Thymus (tissue), 11 donors: ENCODE measurements at regions not wholly inside any gene's neighbourhood (a gene's known extent, or its start where the extent isn't known, plus 50 kb on each side); places are given as distances from the start of the nearest gene placed in this dataset.

ENCODE experiments used
- DNase-seq, 9 donors: peaks; one replicate each; pipeline ENCODE4 v3.0.0-alpha.2; 2013; ENCODE audit warnings: low spot score in 9 of 9, low read depth in 6 of 9, missing footprints in 1 of 9
- H3K27ac ChIP-seq, 2 donors: one replicate each; pipeline ENCODE4 v1.5.1; 2013; ENCODE audit warnings: control low read depth in 1 of 2, low read depth in 1 of 2, low read length in 1 of 2, mild to moderate bottlenecking in 1 of 2, moderate library complexity in 1 of 2
- H3K27me3 ChIP-seq, 2 donors: one replicate each; pipeline ENCODE4 v1.5.1; 2013; ENCODE audit warnings: low read length in 1 of 2; ENCODE audit not compliant: control insufficient read depth in 2 of 2, insufficient read depth in 1 of 2
- H3K36me3 ChIP-seq, 2 donors: one replicate each; pipeline ENCODE4 v1.5.1; 2013; ENCODE audit warnings: low read length in 1 of 2, mild to moderate bottlenecking in 1 of 2, moderate library complexity in 1 of 2; ENCODE audit not compliant: control insufficient read depth in 2 of 2, insufficient read depth in 2 of 2
- H3K4me1 ChIP-seq, 2 donors: one replicate each; pipeline ENCODE4 v1.5.1; 2013; ENCODE audit warnings: low read length in 2 of 2; ENCODE audit not compliant: control insufficient read depth in 2 of 2, insufficient read depth in 2 of 2
- H3K4me3 ChIP-seq, 2 donors: one replicate each; pipeline ENCODE4 v1.5.1; 2013; ENCODE audit warnings: low read length in 2 of 2, control low read depth in 1 of 2, mild to moderate bottlenecking in 1 of 2
- H3K9me3 ChIP-seq, 2 donors: one replicate each; pipeline ENCODE4 v1.5.1; 2013; ENCODE audit warnings: low read length in 1 of 2, mild to moderate bottlenecking in 1 of 2; ENCODE audit not compliant: control insufficient read depth in 2 of 2, insufficient read depth in 1 of 2
- WGBS: extraction: QIAGEN DNeasy Blood & Tissue Kit; methylation state at CpG from one replicate; pipeline ENCODE4 v1.1.7; 2013; 5-methylcytosine and 5-hydroxymethylcytosine counted together
- donor health status: healthy.

GRCh38 chr3:148095962-148096361 lies 601.7 kb upstream of the AGTR1 start:
- Histone ChIP-seq H3K9me3 (no peaks in the 10 kb centered on the region), H3K27me3 (no peaks in the 10 kb centered on the region), H3K27ac (no peak overlapping the region), H3K4me3 (no peak overlapping the region), H3K36me3 (no peaks in the 10 kb centered on the region), H3K4me1 (no peaks in the 10 kb centered on the region)
- WGBS, result 92% methylated on average over 5 of the region's 5 CpGs
- DNase-seq, result no peak

GRCh38 chr3:148100476-148100875 lies 597.2 kb upstream of the AGTR1 start:
- Histone ChIP-seq H3K9me3 (no peaks in the 10 kb centered on the region), H3K27ac (no peak overlapping the region), H3K27me3 (no peaks in the 10 kb centered on the region), H3K4me3 (no peak overlapping the region), H3K4me1 (no peaks in the 10 kb centered on the region), H3K36me3 (no peaks in the 10 kb centered on the region)
- DNase-seq, result no peak

- H3K9me3 ChIP-seq, result no peaks in the 10 kb centered on the region
- 86% methylated on average over 1 of the region's 1 CpG for WGBS
- DNase-seq, result no peak
- H3K4me3 ChIP-seq, result no peak overlapping the region
- H3K27ac ChIP-seq, result no peak overlapping the region
- no peaks in the 10 kb centered on the region for H3K27me3 ChIP-seq
- H3K36me3 ChIP-seq, result no peaks in the 10 kb centered on the region
- H3K4me1 ChIP-seq, result no peaks in the 10 kb centered on the region
These were observed 596.6 kb upstream of the AGTR1 start for GRCh38 chr3:148101061-148101460.

GRCh38 chr3:148102156-148102555 lies 595.5 kb upstream of the AGTR1 start:
- no peak for DNase-seq
- no peaks in the 10 kb centered on the region for H3K4me1 ChIP-seq
- no peaks in the 10 kb centered on the region for H3K9me3 ChIP-seq
- no peaks in the 10 kb centered on the region for H3K27me3 ChIP-seq
- no peak overlapping the region for H3K27ac ChIP-seq
- 99% methylated on average over 1 of the region's 1 CpG for WGBS
- no peak overlapping the region for H3K4me3 ChIP-seq
- no peaks in the 10 kb centered on the region for H3K36me3 ChIP-seq

- Histone ChIP-seq H3K27me3 (no peaks in the 10 kb centered on the region), H3K4me3 (no peak overlapping the region), H3K36me3 (no peaks in the 10 kb centered on the region), H3K4me1 (no peaks in the 10 kb centered on the region), H3K27ac (no peak overlapping the region), H3K9me3 (no peaks in the 10 kb centered on the region)
- 95% methylated on average over 2 of the region's 2 CpGs for WGBS
- DNase-seq, result no peak
These were observed 591.6 kb upstream of the AGTR1 start for GRCh38 chr3:148106062-148106461.

DNA sequence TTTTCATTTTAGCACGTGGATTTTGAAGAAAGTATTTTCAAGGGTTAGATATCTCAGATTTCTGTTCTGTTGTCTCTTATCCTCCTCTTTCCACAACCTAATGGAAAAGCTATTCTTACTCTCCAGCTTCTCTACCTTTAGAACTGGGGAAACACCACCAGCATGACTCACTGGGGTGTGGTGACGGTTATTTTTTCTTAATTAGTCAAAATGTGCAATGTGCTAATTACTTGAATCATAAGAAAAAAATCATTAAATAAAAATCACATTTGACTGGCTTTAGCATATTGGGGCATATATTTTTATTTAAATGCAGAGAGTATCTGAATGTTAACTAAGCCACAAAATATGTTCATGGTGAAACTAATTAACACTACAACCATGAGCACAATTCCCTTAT lies 570.7 kb upstream of the AGTR1 start:
- Histone ChIP-seq H3K36me3 (no peaks in the 10 kb centered on the region), H3K9me3 (no peaks in the 10 kb centered on the region), H3K4me1 (no peaks in the 10 kb centered on the region), H3K27me3 (no peaks in the 10 kb centered on the region), H3K27ac (no peak overlapping the region), H3K4me3 (no peak overlapping the region)
- WGBS, result 82% methylated on average over 2 of the region's 2 CpGs
- DNase-seq, result no peak

DNA sequence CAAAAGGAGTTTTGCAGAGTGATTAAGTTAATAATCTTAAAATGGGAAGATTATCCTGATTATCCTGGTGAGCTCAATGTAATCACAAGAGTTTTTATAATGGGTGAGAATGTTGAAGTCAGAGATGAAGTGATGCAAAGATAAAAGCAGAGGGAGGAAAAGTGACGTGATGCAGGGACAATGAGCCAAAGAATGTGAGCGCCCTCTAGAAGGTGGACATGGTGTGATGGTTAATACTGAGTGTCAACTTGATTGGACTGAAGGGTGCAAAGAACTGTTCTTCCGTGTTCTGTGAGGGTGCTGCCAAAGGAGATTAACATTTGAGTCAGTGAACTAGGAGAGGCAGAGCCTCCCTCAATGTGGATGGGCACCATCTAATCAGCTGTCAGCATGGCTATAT lies 569.6 kb upstream of the AGTR1 start:
- WGBS, result 68% methylated on average over 3 of the region's 3 CpGs

GRCh38 chr3:148131990-148132638 lies 565.6 kb upstream of the AGTR1 start:
- H3K27ac ChIP-seq, result no peak overlapping the region
- H3K27me3 ChIP-seq, result no peaks in the 10 kb centered on the region
- DNase-seq, result no peak
- no peaks in the 10 kb centered on the region for H3K9me3 ChIP-seq
- 94% methylated on average over 3 of the region's 3 CpGs for WGBS
- H3K36me3 ChIP-seq, result no peaks in the 10 kb centered on the region
- H3K4me3 ChIP-seq, result no peak overlapping the region
- H3K4me1 ChIP-seq, result no peaks in the 10 kb centered on the region

More for the DNA sequence above, 569.6 kb upstream of the AGTR1 start:
- DNase-seq, result no peak
- Histone ChIP-seq H3K36me3 (no peaks in the 10 kb centered on the region), H3K4me1 (no peaks in the 10 kb centered on the region), H3K27ac (no peak overlapping the region), H3K9me3 (no peaks in the 10 kb centered on the region), H3K27me3 (no peaks in the 10 kb centered on the region), H3K4me3 (no peak overlapping the region)

DNA sequence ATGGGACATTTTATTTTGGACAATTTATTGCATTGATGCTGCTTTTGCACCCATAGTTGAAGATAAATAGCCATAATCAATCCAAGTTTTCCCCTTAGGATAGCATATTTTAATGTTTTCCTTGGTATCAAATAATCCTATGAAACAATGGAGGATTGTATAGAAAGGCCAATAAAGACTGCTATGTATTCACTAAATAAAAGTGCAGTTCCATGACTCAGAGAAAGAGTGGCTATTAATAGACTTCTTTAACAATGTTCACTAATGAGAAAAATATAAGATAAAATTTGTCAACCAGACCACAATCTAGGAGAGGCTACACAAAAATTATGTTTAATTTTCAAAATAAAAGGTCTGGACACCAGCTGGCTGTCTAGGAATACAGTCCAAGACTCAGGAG lies 560.9 kb upstream of the AGTR1 start:
- H3K4me3 ChIP-seq, result no peak overlapping the region
- H3K27ac ChIP-seq, result no peak overlapping the region
- H3K9me3 ChIP-seq, result no peaks in the 10 kb centered on the region
- no peak for DNase-seq
- H3K36me3 ChIP-seq, result no peaks in the 10 kb centered on the region
- H3K27me3 ChIP-seq, result no peaks in the 10 kb centered on the region
- H3K4me1 ChIP-seq, result no peaks in the 10 kb centered on the region

DNA sequence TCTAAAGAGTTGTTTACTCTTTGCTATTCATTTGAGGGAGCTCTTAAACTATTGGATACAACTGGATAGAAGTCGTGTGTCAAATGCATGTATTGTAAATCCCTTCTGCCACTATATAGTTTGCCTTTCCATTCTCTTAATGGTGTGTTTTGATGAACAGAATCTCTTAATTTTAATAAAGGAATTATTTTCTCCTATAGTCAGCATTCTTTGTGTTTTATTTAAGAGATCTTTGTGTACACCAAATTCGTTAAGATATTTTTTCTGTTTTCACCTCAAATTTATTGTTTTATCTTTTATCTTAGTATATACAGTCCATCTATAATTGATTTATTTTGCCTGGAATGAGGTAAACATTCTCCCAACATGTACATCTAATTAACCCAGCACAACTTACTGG lies 551.5 kb upstream of the AGTR1 start:
- Histone ChIP-seq H3K27me3 (no peaks in the 10 kb centered on the region), H3K4me3 (no peak overlapping the region), H3K27ac (no peak overlapping the region), H3K9me3 (no peaks in the 10 kb centered on the region), H3K36me3 (no peaks in the 10 kb centered on the region), H3K4me1 (no peaks in the 10 kb centered on the region)
- no peak for DNase-seq
- 84% methylated on average over 2 of the region's 2 CpGs for WGBS
